Activated T-cell treated with anti-CD3 and anti-CD28 coated beads, Interleukin-2, amount 50 U/mL, for 72 hours (primary cell): ENCODE measurements at regions not wholly inside any gene's neighbourhood (a gene's known extent, or its start where the extent isn't known, plus 50 kb on each side); places are given as distances from the start of the nearest gene placed in this dataset.
A peak's percentile ranks its signal among the peaks of the same experiment; 100 is the strongest.

Source experiments
- ATAC-seq, 2 donors: fragments of 150-1000 bp; cut with Tn5 transposase; replicated peaks in 1 of 2; 2 replicates each; pipeline ENCODE4 v1.10.0; 2021; ENCODE audit warnings: moderate library complexity in 2 of 2, mild to moderate bottlenecking in 1 of 2
- DNase-seq, 2 donors: peaks; one replicate each; pipeline ENCODE4 v3.0.0; 2021 to 2022; ENCODE audit warnings: mixed read lengths in 1 of 2
- H3K27ac Mint-ChIP-seq: one replicate; pipeline ENCODE4 v1.8.0; 2022; ENCODE audit warnings: mild to moderate bottlenecking, moderate library complexity, mixed read lengths
- H3K27me3 Mint-ChIP-seq: one replicate; pipeline ENCODE4 v1.8.0; 2022; ENCODE audit warnings: low read depth, mixed read lengths
- H3K36me3 Mint-ChIP-seq, 2 donors: one replicate each; pipeline ENCODE4 v1.8.0; 2022; ENCODE audit warnings: mixed read lengths in 2 of 2, mild to moderate bottlenecking in 1 of 2; ENCODE audit not compliant: insufficient read depth in 2 of 2
- H3K4me1 Mint-ChIP-seq: one replicate; pipeline ENCODE4 v1.8.0; 2022; ENCODE audit warnings: low read depth, mixed read lengths
- H3K4me3 Mint-ChIP-seq, 2 donors: one replicate each; pipeline ENCODE4 v1.8.0; 2022; ENCODE audit warnings: mild to moderate bottlenecking in 2 of 2, mixed read lengths in 2 of 2, moderate library complexity in 2 of 2
- H3K9me3 Mint-ChIP-seq, 2 donors: one replicate each; pipeline ENCODE4 v1.8.0; 2022; ENCODE audit warnings: mixed read lengths in 2 of 2

DNA sequence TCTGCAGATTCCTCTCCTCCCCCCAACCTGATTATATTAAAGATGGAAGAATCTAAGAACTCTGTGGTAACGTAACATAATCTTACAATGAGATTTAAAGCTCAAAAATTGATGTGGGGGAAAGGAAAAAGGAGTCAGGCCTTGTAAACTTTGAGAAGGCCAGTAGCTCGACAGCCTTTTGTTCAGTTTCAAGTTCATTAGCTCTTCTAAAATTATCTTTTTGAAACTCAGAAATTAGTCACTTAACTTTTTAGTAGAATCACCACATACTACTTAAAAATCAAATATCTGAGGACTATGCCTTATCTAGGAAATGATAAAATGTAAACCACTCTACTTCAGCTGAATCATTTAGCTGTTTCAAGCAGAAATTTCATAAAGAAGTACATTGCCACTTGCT lies 996.2 kb downstream of the AMY1C start:
- Mint-ChIP-seq H3K4me1 (no peaks in the 10 kb centered on the region), H3K9me3 (peaks cover 0 to 3% of the 10 kb centered on the region in 2 donors)

DNA sequence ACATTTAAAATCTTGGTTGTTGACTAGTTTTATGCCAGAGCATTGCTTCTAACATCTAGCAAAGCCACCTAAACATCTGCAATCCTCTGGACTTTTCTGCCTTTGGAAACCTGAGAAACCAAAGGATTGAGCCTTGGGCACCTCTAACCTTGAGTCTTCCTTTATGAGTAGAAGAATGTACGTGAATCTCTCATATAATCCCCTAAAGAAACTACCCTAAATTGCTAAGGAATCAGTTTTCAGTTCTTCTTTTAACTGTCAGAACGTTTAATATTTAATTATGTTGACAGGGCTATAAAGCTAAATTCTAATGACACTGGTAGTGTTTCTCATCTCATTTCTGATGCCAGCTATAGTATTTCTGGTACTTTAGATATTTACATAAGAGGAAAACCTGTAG lies 997.3 kb downstream of the AMY1C start:
- Mint-ChIP-seq H3K9me3 (peaks cover 1 to 3% of the 10 kb centered on the region in 2 donors), H3K27me3 (no peaks in the 10 kb centered on the region), H3K36me3 (no peaks in the 10 kb centered on the region), H3K4me3 (no peak overlapping the region), H3K4me1 (no peaks in the 10 kb centered on the region), H3K27ac (no peak overlapping the region)
- no peak for ATAC-seq
- no peak for DNase-seq

More for the DNA sequence above, 996.2 kb downstream of the AMY1C start:
- no peak overlapping the region for H3K27ac Mint-ChIP-seq
- DNase-seq (no peak), ATAC-seq (no peak)
- no peaks in the 10 kb centered on the region for H3K36me3 Mint-ChIP-seq
- no peaks in the 10 kb centered on the region for H3K27me3 Mint-ChIP-seq
- no peak overlapping the region for H3K4me3 Mint-ChIP-seq

DNA sequence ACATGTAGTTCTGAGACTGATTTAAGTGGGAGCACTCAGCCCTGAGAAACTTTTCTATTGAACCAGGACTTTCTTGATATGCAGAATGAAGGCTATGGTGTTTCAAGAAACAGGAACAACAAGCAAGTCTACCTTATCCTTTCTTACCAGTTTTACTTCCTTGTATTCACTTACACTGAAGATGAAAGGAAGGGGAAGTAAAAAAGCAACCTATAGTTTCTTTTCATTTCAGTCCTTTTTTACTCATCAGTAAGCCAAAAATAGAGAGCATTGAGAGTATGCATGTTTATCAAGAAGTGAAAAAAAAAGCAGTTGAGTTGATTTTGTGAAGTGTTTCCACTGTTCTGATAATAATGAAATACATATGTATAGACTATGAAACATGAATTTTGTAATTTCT lies 1010.3 kb downstream of the AMY1C start:
- Mint-ChIP-seq H3K9me3 (peaks cover 3 to 6% of the 10 kb centered on the region in 2 donors), H3K4me3 (no peak overlapping the region), H3K36me3 (peaks cover 0 to 1% of the 10 kb centered on the region in 2 donors), H3K27me3 (no peaks in the 10 kb centered on the region), H3K4me1 (no peaks in the 10 kb centered on the region), H3K27ac (no peak overlapping the region)
- ATAC-seq (no peak), DNase-seq (no peak)

DNA sequence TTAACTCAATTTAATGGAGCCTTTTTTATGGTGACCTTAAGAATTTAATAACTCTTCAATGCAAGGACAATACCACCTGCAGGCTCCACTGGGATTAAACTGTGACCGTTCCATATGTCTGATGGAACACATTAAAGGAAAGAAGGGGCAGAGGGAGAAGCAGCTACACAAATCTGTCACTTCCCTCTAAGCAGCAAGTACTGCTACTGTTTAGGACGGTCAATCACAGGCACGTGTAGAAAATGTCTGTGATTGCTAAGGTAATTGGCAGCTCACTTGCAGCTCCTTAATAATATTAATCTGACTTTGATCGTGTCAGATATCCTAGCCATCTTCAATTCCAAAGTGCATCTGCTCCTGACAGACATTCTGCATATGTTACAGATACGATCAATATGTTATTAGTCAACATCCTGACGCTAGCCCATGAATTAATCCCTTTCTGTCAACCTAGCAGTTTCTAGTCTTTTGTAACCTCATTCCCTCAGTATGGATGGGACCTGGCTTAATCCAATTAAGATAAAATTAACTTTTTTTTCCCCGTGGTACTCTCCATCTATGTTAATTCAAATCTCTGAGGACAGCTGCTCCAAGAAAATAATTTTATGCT lies 1012.4 kb downstream of the AMY1C start:
- no peak for DNase-seq
- Mint-ChIP-seq H3K4me3 (no peak overlapping the region), H3K9me3 (peaks cover 2 to 3% of the 10 kb centered on the region in 2 donors), H3K27ac (no peak overlapping the region), H3K36me3 (peaks cover 0 to 1% of the 10 kb centered on the region in 2 donors), H3K4me1 (no peaks in the 10 kb centered on the region), H3K27me3 (no peaks in the 10 kb centered on the region)
- no peak for ATAC-seq

DNA sequence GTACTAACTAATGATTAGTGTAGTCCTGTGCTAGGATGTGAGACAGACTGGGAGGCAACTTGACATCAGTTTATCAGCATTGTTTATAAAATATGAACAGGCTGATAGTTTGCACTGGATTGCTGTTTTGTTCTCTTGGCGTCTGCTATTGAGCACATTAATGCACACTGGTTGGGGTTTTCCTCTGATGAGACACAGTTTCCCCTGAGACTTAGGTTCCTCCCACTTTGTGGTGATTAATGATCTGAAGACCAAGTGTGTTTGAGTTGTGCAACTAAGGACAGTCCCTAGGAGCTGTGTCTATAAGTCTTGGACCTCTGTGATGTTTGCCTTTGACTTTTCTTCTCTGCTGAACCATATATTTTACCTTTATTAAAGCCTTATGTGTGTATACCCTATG lies 1015.4 kb downstream of the AMY1C start:
- DNase-seq (no peak), ATAC-seq (no peak)
- H3K4me1 Mint-ChIP-seq = no peaks in the 10 kb centered on the region
- no peaks in the 10 kb centered on the region for H3K27me3 Mint-ChIP-seq
- peaks cover 0 to 2% of the 10 kb centered on the region in 2 donors for H3K9me3 Mint-ChIP-seq
- H3K4me3 Mint-ChIP-seq = no peak overlapping the region
- H3K36me3 Mint-ChIP-seq = peaks cover 0 to 3% of the 10 kb centered on the region in 2 donors
- H3K27ac Mint-ChIP-seq = no peak overlapping the region

DNA sequence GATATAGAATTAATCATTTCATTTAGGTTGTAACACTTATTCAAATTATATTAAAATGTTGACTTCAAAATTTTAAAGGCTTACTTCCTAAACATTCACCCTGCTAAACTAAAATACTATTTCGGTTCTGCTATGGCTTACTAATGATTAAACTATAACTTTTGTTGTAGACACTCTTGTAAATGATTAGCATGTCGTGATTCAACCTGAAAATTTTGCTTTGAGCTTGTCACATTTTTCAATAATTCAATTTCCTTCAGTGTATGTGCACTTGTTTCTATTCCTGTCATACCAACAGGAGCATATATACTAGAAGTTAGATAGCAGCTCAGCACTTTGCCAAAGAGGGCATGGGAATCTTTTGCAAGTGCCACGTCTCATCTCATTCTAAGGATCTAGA lies 1018.8 kb downstream of the AMY1C start:
- no peak for DNase-seq
- no peaks in the 10 kb centered on the region for H3K27me3 Mint-ChIP-seq
- H3K36me3 Mint-ChIP-seq = peaks cover 0 to 3% of the 10 kb centered on the region in 2 donors
- no peak overlapping the region for H3K4me3 Mint-ChIP-seq
- H3K9me3 Mint-ChIP-seq = no peaks in the 10 kb centered on the region
- no peaks in the 10 kb centered on the region for H3K4me1 Mint-ChIP-seq
- no peak overlapping the region for H3K27ac Mint-ChIP-seq
- no peak for ATAC-seq

DNA sequence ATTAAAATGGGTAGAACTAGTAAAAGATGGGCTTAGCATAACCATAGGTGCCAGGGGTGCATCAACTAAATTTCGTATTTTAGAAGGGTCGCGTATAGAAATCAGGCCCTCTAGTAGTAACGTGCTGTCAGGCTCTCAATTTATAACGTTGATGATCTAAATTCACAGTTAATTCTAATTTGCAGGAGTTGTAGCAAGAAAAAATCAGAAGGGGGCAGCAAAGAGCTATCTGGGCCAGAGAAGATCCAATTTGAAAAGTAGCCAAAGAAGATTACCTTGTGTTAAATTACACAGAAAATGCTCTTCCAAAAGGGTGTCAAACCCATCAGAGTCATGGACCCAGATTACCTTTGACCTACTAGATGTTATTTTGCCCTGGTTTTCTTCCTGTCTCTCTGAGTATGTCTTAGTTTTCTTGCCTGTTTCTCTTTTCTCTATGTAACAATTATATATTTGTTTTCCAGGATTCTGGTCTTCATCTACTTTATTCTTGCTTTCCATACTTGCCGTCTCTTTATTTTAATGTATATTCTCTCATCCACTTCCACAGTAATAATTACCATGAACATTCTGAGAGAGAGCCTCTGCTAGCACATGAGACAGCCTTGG lies 1030.9 kb downstream of the AMY1C start:
- no peak for ATAC-seq
- no peaks in the 10 kb centered on the region for H3K36me3 Mint-ChIP-seq
- H3K9me3 Mint-ChIP-seq = peaks cover 1% of the 10 kb centered on the region in 2 donors
- H3K4me1 Mint-ChIP-seq = no peaks in the 10 kb centered on the region
- no peak overlapping the region for H3K4me3 Mint-ChIP-seq
- no peaks in the 10 kb centered on the region for H3K27me3 Mint-ChIP-seq
- peak in 1 of 2 donors; percentile 2 for DNase-seq
- H3K27ac Mint-ChIP-seq = no peak overlapping the region

DNA sequence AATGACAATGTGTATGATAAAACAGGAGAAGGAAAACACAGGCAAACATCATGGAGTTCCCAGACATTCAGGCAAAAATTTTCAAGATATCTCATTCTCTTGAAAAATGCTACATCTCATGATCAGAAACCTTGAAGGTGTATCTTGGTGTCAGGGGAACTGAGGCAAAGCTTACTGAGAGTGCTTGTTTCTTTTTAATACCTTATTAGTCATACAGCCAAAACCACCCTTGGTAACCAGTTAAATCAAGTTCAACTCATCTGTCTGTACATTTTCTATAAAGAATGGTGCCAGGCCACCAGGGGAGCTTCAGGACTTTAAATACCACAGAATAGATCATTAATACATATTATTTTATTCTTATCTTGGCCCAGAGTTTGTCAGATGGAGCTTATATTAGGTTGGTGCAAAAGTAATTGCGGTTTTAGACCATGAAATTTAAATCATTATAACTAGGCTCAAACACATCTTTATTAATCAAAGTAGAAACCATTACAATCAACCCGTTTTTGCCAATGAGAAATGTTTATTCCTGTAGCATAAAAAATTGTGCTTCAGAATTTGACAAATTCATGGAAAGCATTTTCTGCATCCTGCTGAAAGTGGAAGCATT lies 1036.0 kb downstream of the AMY1C start:
- no peaks in the 10 kb centered on the region for H3K36me3 Mint-ChIP-seq
- ATAC-seq (no peak), DNase-seq (no peak)
- H3K9me3 Mint-ChIP-seq = peaks cover 1 to 3% of the 10 kb centered on the region in 2 donors
- no peaks in the 10 kb centered on the region for H3K27me3 Mint-ChIP-seq
- H3K27ac Mint-ChIP-seq = no peak overlapping the region
- no peak overlapping the region for H3K4me3 Mint-ChIP-seq
- H3K4me1 Mint-ChIP-seq = no peaks in the 10 kb centered on the region

DNA sequence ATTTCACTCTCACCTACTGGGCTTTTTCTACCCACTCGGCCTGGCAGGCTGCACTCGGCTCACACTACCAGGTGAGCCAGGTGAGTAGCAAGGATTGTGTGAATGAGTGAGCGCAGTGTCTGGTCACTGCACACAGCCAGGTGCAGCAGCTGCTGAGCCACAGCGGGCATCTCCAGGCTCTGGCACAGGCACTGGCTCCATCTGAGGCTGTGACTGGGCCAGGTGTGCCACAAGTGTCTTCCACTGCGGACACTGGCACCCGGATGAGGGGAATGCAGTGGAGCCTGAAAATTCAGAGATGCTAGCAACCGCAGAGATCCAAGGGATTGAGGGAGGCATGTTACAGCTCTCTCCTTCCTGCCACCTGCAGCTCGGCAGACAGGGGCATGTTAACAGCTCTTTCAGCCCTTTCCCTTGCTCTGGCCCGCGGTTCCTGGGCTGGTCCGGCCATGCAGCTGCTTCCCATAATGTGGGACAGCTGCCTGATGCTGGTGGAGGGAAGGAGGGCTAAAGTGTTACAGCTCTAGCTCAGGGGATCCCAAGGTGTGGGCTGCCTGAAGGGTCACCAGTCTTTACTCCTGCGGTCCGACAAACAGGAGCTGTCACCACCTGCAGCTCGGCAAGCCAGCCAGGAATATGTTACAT lies 1038.3 kb downstream of the AMY1C start:
- Mint-ChIP-seq H3K4me3 (no peak overlapping the region), H3K4me1 (no peaks in the 10 kb centered on the region), H3K27me3 (no peaks in the 10 kb centered on the region), H3K36me3 (no peaks in the 10 kb centered on the region), H3K9me3 (peaks cover 1 to 3% of the 10 kb centered on the region in 2 donors), H3K27ac (no peak overlapping the region)
- DNase-seq (no peak), ATAC-seq (no peak)

DNA sequence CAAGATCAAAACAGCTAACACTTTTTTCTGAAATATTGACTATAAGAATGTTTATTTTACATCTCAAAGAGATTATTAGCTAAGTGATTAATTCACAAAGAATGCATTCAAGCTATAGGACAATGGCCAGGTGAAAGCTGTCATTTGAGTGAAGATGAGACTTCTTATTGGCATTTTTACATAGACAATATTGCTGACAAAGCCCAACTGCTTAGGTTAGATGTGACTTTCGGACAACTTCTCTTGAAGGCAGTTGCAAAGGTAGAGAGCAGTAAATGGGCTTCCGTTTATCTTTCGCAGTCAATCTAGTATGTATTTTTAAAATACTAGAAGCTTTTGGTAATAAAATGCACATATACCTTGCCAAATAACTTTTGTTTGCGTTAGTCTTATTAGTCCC lies 1041.3 kb downstream of the AMY1C start:
- ATAC-seq = no peak
- no peak for DNase-seq
- Mint-ChIP-seq H3K4me3 (no peak overlapping the region), H3K36me3 (peaks cover 0 to 2% of the 10 kb centered on the region in 2 donors), H3K9me3 (peaks cover 3 to 6% of the 10 kb centered on the region in 2 donors), H3K4me1 (no peaks in the 10 kb centered on the region), H3K27ac (no peak overlapping the region), H3K27me3 (no peaks in the 10 kb centered on the region)

DNA sequence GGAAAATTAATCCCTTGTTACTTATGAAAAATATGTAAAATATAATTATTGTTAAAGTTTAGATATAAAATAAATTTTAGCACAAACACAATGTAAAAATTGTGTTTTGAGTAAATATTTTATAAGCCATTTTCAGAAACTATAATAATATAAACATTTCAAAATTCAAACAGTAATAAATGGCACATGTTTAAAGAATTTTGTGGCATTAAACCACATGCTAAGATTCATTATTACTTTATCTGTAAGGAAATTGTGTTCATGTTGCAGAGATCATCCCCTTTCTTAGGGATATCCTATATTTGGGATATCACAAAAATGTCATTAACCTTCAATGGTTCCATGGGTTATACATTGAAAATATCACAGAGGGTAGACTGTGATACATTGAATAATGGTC lies 1044.3 kb downstream of the AMY1C start:
- Mint-ChIP-seq H3K9me3 (peaks cover 3 to 6% of the 10 kb centered on the region in 2 donors), H3K27me3 (no peaks in the 10 kb centered on the region), H3K4me1 (no peaks in the 10 kb centered on the region), H3K27ac (no peak overlapping the region), H3K36me3 (peaks cover 0 to 2% of the 10 kb centered on the region in 2 donors), H3K4me3 (no peak overlapping the region)
- ATAC-seq (no peak), DNase-seq (no peak)

DNA sequence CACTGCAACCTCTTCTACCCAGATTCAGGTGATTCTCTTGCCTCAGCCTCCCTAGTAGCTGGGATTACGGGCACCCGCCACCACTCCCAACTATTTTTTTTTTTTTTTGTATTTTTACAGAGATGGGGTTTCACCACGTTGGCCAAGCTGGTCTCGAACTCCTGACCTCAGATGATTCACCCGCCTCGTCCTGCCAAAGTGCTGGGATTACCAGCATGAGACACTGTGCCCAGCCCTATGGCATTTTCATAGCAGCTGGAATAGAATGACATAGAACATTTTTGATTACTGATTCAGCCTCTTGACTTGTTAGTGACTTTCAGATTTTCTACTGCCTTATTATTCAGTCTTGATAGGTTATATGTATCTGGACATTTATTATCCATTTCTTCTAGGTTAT lies 1046.2 kb downstream of the AMY1C start:
- no peaks in the 10 kb centered on the region for H3K27me3 Mint-ChIP-seq
- no peak overlapping the region for H3K4me3 Mint-ChIP-seq
- DNase-seq = no peak
- no peaks in the 10 kb centered on the region for H3K4me1 Mint-ChIP-seq
- ATAC-seq = no peak
- no peak overlapping the region for H3K27ac Mint-ChIP-seq
- H3K36me3 Mint-ChIP-seq = peaks cover 0 to 2% of the 10 kb centered on the region in 2 donors
- peaks cover 3 to 12% of the 10 kb centered on the region in 2 donors for H3K9me3 Mint-ChIP-seq

DNA sequence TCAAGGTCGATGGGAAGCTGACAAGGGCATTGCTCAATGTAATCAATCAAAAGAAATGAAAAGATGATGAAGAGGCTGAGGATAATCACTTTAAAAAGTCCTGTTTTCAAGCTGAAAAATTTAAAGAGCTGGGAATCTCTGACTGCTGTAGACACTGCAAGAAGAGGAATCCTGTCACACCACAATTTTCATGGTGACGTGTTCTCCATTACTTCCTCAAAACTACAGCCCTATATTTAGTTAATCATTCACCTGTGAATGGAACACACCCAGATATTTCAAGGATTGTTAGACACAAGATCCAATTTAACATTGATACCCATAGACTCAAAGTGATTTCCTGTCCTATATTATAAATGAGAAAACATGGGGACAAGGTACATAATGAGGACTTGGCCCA lies 1048.3 kb downstream of the AMY1C start:
- Mint-ChIP-seq H3K27ac (no peak overlapping the region), H3K36me3 (peaks cover 0 to 2% of the 10 kb centered on the region in 2 donors), H3K4me1 (no peaks in the 10 kb centered on the region), H3K27me3 (no peaks in the 10 kb centered on the region), H3K9me3 (peaks cover 3 to 12% of the 10 kb centered on the region in 2 donors), H3K4me3 (no peak overlapping the region)
- ATAC-seq (no peak), DNase-seq (no peak)
